HEK293 (cell line): ENCODE measurements at regions not wholly inside any gene's neighbourhood (a gene's known extent, or its start where the extent isn't known, plus 50 kb on each side); places are given as distances from the start of the nearest gene placed in this dataset.

Experiments
- CTCF ChIA-PET: fragments of 350-600 bp; formaldehyde crosslinking; extraction: SDS; loops from one replicate; lab custom pipeline; 2021; ENCODE audit warnings: antibody characterized with exemption; lab: Yijun Ruan, JAX
- POLR2A ChIA-PET: fragments of 300-600 bp; formaldehyde crosslinking; extraction: SDS; loops from one replicate; lab custom pipeline; 2020; ENCODE audit warnings: antibody characterized with exemption, inconsistent platforms; lab: Yijun Ruan, JAX
- H3K27ac ChIP-seq: fragments of 200-500 bp; sonication (Bioruptor generic); 2 replicates; pipeline ENCODE4 v1.5.1; 2014; ENCODE audit warnings: low read depth, low read length, control low read depth, inconsistent platforms; ENCODE audit errors: extremely low read depth
- H3K36me3 ChIP-seq, 2 experiments: fragments of 200-500 bp in 1 of 2; sonication (Bioruptor generic) in 1 of 2; 1 replicate in 1 of 2; 2 replicates in 1 of 2; pipeline ENCODE4 v1.5.1; 2014 to 2017; ENCODE audit warnings: inconsistent platforms in 2 of 2, low read length in 2 of 2; ENCODE audit not compliant: control insufficient read depth in 2 of 2, insufficient read depth in 1 of 2
- H3K4me1 ChIP-seq: fragments of 200-500 bp; sonication (Bioruptor generic); 2 replicates; pipeline ENCODE4 v1.5.1; 2014; ENCODE audit warnings: mild to moderate bottlenecking, low read length, inconsistent platforms; ENCODE audit not compliant: control insufficient read depth, insufficient read depth
- H3K4me3 ChIP-seq: 2 replicates; pipeline ENCODE4 v1.5.1; 2011; ENCODE audit warnings: low read depth, mild to moderate bottlenecking, control low read depth, low read length, moderate library complexity
- H3K9me3 ChIP-seq: fragments of 200-500 bp; sonication (Bioruptor generic); 2 replicates; pipeline ENCODE4 v1.5.1; 2014; ENCODE audit warnings: low read depth, low read length, inconsistent platforms; ENCODE audit not compliant: control insufficient read depth, insufficient read depth
- HOXD13 ChIP-seq: sonication (generic); formaldehyde crosslinking; IDR thresholded peaks from 2 replicates; pipeline ENCODE4 v1.8.0; 2022; ENCODE audit warnings: missing genetic modification reagents, borderline replicate concordance
- INSM2 ChIP-seq: fragments of 450-650 bp; formaldehyde crosslinking; IDR thresholded peaks from 2 replicates; pipeline ENCODE4 v1.5.1; 2016; ENCODE audit warnings: missing biosample characterization, missing genetic modification characterization
- KLF9 ChIP-seq: fragments of 450-650 bp; formaldehyde crosslinking; IDR thresholded peaks from 2 replicates; pipeline ENCODE4 v1.5.1; 2016; ENCODE audit warnings: missing biosample characterization, missing genetic modification characterization, low read depth
- OSR2 ChIP-seq: fragments of 450-650 bp; formaldehyde crosslinking; IDR thresholded peaks from 2 replicates; pipeline ENCODE4 v1.5.1; 2016; ENCODE audit warnings: missing biosample characterization, missing genetic modification characterization
- OVOL3 ChIP-seq: fragments of 450-650 bp; formaldehyde crosslinking; IDR thresholded peaks from 2 replicates; pipeline ENCODE4 v1.5.1; 2016; ENCODE audit warnings: missing biosample characterization, missing genetic modification characterization
- SCRT1 ChIP-seq: fragments of 450-650 bp; formaldehyde crosslinking; IDR thresholded peaks from 2 replicates; pipeline ENCODE4 v1.5.1; 2016; ENCODE audit warnings: missing biosample characterization, missing genetic modification characterization, borderline replicate concordance
- SP7 ChIP-seq: fragments of 450-650 bp; formaldehyde crosslinking; IDR thresholded peaks from 2 replicates; pipeline ENCODE4 v1.5.1; 2016; ENCODE audit warnings: missing biosample characterization, missing genetic modification characterization
- TCF7L2 ChIP-seq: IDR thresholded peaks from 2 replicates; pipeline ENCODE4 v1.6.1; 2011; ENCODE audit warnings: low read depth, mild to moderate bottlenecking, inconsistent platforms, low read length, moderate library complexity, borderline replicate concordance
- ZBTB17 ChIP-seq: fragments of 450-650 bp; formaldehyde crosslinking; IDR thresholded peaks from 2 replicates; pipeline ENCODE4 v1.5.1; 2016; ENCODE audit warnings: missing biosample characterization, missing genetic modification characterization
- ZBTB8A ChIP-seq: fragments of 450-650 bp; formaldehyde crosslinking; IDR thresholded peaks from 2 replicates; pipeline ENCODE4 v1.5.1; 2016; ENCODE audit warnings: missing biosample characterization, missing genetic modification characterization
- ZFP69B ChIP-seq: fragments of 450-650 bp; formaldehyde crosslinking; IDR thresholded peaks from 2 replicates; pipeline ENCODE4 v1.5.1; 2016; ENCODE audit warnings: missing biosample characterization, missing genetic modification characterization
- ZIC2 ChIP-seq: fragments of 450-650 bp; formaldehyde crosslinking; IDR thresholded peaks from 2 replicates; pipeline ENCODE4 v1.5.1; 2016; ENCODE audit warnings: missing biosample characterization, missing genetic modification characterization
- ZNF140 ChIP-seq: fragments of 450-650 bp; formaldehyde crosslinking; IDR thresholded peaks from 2 replicates; pipeline ENCODE4 v1.5.1; 2016; ENCODE audit warnings: missing biosample characterization, missing genetic modification characterization
- ZNF184 ChIP-seq: fragments of 450-650 bp; IDR thresholded peaks from 2 replicates; pipeline ENCODE4 v1.5.1; 2018; ENCODE audit warnings: missing biosample characterization, mild to moderate bottlenecking, missing genetic modification characterization
- ZNF2 ChIP-seq: fragments of 450-650 bp; formaldehyde crosslinking; IDR thresholded peaks from 2 replicates; pipeline ENCODE4 v1.5.1; 2016; ENCODE audit warnings: missing biosample characterization, missing genetic modification characterization
- ZNF24 ChIP-seq: fragments of 450-650 bp; formaldehyde crosslinking; IDR thresholded peaks from 2 replicates; pipeline ENCODE4 v1.5.1; 2016; ENCODE audit warnings: missing biosample characterization, missing genetic modification characterization
- ZNF335 ChIP-seq: fragments of 450-650 bp; formaldehyde crosslinking; conservative IDR thresholded peaks from 2 replicates; pipeline ENCODE4 v1.5.1; 2016; ENCODE audit warnings: missing biosample characterization, missing genetic modification characterization
- ZNF37A ChIP-seq: fragments of 450-650 bp; IDR thresholded peaks from 2 replicates; pipeline ENCODE4 v1.5.1; 2018; ENCODE audit warnings: missing biosample characterization, missing genetic modification characterization
- ZNF704 ChIP-seq: fragments of 450-650 bp; formaldehyde crosslinking; IDR thresholded peaks from 2 replicates; pipeline ENCODE4 v1.5.1; 2016; ENCODE audit warnings: missing biosample characterization, missing genetic modification characterization
- ZNF777 ChIP-seq: fragments of 450-650 bp; formaldehyde crosslinking; IDR thresholded peaks from 2 replicates; pipeline ENCODE4 v1.5.1; 2017; ENCODE audit warnings: missing biosample characterization, missing genetic modification characterization, borderline replicate concordance
- TF ChIP-seq, protein P1 (sequence below): fragments of 450-650 bp; formaldehyde crosslinking; IDR thresholded peaks from 2 replicates; pipeline ENCODE4 v1.5.1; 2016; ENCODE audit warnings: missing biosample characterization, missing genetic modification characterization
- TF ChIP-seq, protein P2 (sequence below): fragments of 450-650 bp; formaldehyde crosslinking; IDR thresholded peaks from 2 replicates; pipeline ENCODE4 v1.5.1; 2016; ENCODE audit warnings: missing biosample characterization, missing genetic modification characterization
- TF ChIP-seq, protein P3 (sequence below): fragments of 450-650 bp; formaldehyde crosslinking; IDR thresholded peaks from 2 replicates; pipeline ENCODE4 v1.5.1; 2016; ENCODE audit warnings: missing biosample characterization, missing genetic modification characterization, borderline replicate concordance
- TF ChIP-seq, protein P4 (sequence below): fragments of 450-650 bp; formaldehyde crosslinking; IDR thresholded peaks from 2 replicates; pipeline ENCODE4 v1.5.1; 2017; ENCODE audit warnings: missing biosample characterization, missing genetic modification characterization

GRCh38 chr12:30874455-30875321 is 51.9 kb upstream of the TSPAN11 start:
- peaks cover 4% of the 10 kb centered on the region for H3K4me1 ChIP-seq
- ChIA-PET CTCF (interaction anchor here (0.6 to 1.6 kb wide), 2 partner anchors 19 to 23 kb away, joined by 4 to 8 read pairs; no protein-coding TSS in a partner anchor), POLR2A (no interaction called here)
- H3K27ac ChIP-seq = peak overlapping the region; percentile 29
- H3K4me3 ChIP-seq = no peak overlapping the region
- no peaks in the 10 kb centered on the region for H3K9me3 ChIP-seq
- H3K36me3 ChIP-seq = no peaks in the 10 kb centered on the region
- peak; percentile 84 for TF ChIP-seq ZNF335 (tag by site-specific recombination)
- peak; percentile 91 for TF ChIP-seq ZBTB17 (tag by site-specific recombination)
- TF ChIP-seq KLF9 = no peak
- no peak for TF ChIP-seq ZNF140 (tag by site-specific recombination)
- no peak for TF ChIP-seq SCRT1 (tag by site-specific recombination)
- TF ChIP-seq SP7 = peak; percentile 60
- TF ChIP-seq ZNF24 = 0 out of 2 replicates have a peak, but pooled peaks have one; percentile 39
- TF ChIP-seq INSM2 (tag by site-specific recombination) = peak; percentile 28; the same call in 1 of the 2 replicates
- TF ChIP-seq ZFP69B = peak; percentile 77
- 0 out of 2 replicates have a peak, but pooled peaks have one; percentile 26 for TF ChIP-seq ZBTB8A (tag by site-specific recombination)
- no peak for TF ChIP-seq HOXD13 (CRISPR knock-in tag)
- peak; percentile 80 for TF ChIP-seq TCF7L2
- no peak for TF ChIP-seq ZNF184
- TF ChIP-seq, protein P1, sequence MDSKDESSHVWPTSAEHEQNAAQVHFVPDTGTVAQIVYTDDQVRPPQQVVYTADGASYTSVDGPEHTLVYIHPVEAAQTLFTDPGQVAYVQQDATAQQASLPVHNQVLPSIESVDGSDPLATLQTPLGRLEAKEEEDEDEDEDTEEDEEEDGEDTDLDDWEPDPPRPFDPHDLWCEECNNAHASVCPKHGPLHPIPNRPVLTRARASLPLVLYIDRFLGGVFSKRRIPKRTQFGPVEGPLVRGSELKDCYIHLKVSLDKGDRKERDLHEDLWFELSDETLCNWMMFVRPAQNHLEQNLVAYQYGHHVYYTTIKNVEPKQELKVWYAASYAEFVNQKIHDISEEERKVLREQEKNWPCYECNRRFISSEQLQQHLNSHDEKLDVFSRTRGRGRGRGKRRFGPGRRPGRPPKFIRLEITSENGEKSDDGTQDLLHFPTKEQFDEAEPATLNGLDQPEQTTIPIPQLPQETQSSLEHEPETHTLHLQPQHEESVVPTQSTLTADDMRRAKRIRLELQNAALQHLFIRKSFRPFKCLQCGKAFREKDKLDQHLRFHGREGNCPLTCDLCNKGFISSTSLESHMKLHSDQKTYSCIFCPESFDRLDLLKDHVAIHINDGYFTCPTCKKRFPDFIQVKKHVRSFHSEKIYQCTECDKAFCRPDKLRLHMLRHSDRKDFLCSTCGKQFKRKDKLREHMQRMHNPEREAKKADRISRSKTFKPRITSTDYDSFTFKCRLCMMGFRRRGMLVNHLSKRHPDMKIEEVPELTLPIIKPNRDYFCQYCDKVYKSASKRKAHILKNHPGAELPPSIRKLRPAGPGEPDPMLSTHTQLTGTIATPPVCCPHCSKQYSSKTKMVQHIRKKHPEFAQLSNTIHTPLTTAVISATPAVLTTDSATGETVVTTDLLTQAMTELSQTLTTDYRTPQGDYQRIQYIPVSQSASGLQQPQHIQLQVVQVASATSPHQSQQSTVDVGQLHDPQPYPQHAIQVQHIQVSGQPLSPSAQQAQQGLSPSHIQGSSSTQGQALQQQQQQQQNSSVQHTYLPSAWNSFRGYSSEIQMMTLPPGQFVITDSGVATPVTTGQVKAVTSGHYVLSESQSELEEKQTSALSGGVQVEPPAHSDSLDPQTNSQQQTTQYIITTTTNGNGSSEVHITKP (tag by site-specific recombination) = peak; percentile 63
- TF ChIP-seq ZNF2 = 0 out of 2 replicates have a peak, but pooled peaks have one; percentile 67
- TF ChIP-seq ZNF37A = no peak
- peak; percentile 81 for TF ChIP-seq OSR2 (tag by site-specific recombination)
- TF ChIP-seq, protein P2, sequence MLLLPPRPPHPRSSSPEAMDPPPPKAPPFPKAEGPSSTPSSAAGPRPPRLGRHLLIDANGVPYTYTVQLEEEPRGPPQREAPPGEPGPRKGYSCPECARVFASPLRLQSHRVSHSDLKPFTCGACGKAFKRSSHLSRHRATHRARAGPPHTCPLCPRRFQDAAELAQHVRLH = 0 out of 2 replicates have a peak, but pooled peaks have one; percentile 11
- TF ChIP-seq ZNF704 (tag by site-specific recombination) = no peak
- TF ChIP-seq ZIC2 (tag by site-specific recombination) = peak; percentile 58
- TF ChIP-seq, protein P3, sequence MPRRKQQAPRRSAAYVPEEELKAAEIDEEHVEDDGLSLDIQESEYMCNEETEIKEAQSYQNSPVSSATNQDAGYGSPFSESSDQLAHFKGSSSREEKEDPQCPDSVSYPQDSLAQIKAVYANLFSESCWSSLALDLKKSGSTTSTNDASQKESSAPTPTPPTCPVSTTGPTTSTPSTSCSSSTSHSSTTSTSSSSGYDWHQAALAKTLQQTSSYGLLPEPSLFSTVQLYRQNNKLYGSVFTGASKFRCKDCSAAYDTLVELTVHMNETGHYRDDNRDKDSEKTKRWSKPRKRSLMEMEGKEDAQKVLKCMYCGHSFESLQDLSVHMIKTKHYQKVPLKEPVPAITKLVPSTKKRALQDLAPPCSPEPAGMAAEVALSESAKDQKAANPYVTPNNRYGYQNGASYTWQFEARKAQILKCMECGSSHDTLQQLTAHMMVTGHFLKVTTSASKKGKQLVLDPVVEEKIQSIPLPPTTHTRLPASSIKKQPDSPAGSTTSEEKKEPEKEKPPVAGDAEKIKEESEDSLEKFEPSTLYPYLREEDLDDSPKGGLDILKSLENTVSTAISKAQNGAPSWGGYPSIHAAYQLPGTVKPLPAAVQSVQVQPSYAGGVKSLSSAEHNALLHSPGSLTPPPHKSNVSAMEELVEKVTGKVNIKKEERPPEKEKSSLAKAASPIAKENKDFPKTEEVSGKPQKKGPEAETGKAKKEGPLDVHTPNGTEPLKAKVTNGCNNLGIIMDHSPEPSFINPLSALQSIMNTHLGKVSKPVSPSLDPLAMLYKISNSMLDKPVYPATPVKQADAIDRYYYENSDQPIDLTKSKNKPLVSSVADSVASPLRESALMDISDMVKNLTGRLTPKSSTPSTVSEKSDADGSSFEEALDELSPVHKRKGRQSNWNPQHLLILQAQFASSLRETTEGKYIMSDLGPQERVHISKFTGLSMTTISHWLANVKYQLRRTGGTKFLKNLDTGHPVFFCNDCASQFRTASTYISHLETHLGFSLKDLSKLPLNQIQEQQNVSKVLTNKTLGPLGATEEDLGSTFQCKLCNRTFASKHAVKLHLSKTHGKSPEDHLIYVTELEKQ (tag by site-specific recombination) = 0 out of 2 replicates have a peak, but pooled peaks have one; percentile 37
- TF ChIP-seq, protein P4, sequence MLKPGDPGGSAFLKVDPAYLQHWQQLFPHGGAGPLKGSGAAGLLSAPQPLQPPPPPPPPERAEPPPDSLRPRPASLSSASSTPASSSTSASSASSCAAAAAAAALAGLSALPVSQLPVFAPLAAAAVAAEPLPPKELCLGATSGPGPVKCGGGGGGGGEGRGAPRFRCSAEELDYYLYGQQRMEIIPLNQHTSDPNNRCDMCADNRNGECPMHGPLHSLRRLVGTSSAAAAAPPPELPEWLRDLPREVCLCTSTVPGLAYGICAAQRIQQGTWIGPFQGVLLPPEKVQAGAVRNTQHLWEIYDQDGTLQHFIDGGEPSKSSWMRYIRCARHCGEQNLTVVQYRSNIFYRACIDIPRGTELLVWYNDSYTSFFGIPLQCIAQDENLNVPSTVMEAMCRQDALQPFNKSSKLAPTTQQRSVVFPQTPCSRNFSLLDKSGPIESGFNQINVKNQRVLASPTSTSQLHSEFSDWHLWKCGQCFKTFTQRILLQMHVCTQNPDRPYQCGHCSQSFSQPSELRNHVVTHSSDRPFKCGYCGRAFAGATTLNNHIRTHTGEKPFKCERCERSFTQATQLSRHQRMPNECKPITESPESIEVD (tag by site-specific recombination) = peak; percentile 75
- no peak for TF ChIP-seq ZNF777
- 0 out of 2 replicates have a peak, but pooled peaks have one; percentile 37 for TF ChIP-seq OVOL3 (tag by site-specific recombination)
